GM19099 (cell line): ENCODE measurements at regions not wholly inside any gene's neighbourhood (a gene's known extent, or its start where the extent isn't known, plus 50 kb on each side); places are given as distances from the start of the nearest gene placed in this dataset.

Experiments used
- POLR2A ChIP-seq: IDR thresholded peaks from 3 replicates; pipeline ENCODE4 v1.6.1; 2011; ENCODE audit warnings: low read depth; ENCODE audit not compliant: insufficient read length; ENCODE audit errors: extremely low read depth

DNA sequence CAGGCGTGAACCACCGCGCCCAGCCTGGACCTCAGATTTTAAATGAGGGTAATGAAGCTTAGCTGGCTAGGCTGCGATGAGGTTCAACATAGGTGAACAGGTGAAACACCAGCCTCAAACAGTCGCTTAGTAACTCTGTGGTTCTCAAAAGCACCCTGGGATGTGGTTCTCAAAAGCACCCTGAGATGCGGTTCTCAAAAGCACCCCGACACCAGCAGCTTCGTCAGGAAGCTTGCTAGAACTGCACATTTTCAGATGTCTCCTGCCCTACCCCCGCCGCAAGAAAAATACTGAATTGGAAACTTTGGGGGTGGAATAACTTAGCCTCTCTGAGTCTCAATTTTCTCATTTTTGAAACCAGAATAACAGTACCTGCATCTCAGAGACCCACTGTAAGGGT lies 86.7 kb upstream of the XYLT1 start:
- no peak for TF ChIP-seq POLR2A

DNA sequence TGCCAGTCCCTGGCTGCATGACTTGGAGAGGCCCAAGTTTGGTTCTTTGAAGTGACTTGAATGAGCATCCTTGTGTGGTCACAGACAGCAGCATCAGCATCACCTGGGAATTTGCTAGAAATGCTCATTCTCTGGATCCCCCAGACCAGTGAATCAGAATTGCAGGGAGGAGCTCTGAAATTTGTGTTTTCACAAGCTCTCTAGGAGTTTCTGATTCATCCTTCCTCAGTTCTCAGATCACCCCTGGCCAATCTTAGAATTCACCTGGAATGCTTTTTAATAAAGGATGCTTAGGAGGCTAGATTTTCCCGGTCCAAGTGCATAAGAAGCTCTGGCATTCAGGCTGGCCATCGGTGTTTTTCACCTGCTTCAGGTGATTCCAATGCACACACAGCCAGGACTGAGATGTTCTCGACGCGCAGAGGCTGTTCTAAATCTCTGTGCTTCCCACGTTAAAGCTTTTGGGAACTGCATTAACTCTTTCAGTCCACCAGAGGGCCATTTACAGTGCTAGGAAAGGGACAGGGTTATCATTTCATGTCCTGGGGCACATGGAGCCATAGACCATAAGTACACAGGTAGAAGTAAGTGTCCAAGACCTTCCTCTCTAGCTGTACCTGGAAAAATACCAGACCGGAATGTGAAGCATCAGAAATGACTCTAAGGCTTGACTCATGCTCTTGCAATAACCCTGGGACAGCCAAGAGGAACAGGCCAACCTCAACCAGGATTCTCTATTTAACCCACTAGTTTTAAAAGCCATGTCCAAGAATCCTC lies 85.7 kb upstream of the XYLT1 start:
- no peak for TF ChIP-seq POLR2A

DNA sequence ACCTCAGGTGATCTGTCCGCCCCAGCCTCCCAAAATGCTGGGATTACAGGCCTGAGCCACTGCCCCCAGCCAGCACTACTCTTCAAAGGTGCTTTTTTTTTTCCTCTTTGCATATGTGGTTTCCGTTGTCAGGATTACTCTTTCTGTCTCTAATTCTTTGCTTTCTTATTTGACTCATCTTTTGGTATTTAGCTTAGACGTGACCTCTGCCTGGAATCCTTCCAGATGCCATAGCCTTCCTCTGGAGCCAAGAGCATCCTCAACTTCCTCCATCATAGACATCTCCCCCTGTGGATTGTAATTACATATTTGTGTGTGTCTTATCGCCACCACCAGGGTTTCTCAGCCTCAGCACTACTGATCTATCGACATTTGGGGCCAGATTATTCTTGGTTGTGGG lies 84.4 kb upstream of the XYLT1 start:
- no peak for TF ChIP-seq POLR2A

DNA sequence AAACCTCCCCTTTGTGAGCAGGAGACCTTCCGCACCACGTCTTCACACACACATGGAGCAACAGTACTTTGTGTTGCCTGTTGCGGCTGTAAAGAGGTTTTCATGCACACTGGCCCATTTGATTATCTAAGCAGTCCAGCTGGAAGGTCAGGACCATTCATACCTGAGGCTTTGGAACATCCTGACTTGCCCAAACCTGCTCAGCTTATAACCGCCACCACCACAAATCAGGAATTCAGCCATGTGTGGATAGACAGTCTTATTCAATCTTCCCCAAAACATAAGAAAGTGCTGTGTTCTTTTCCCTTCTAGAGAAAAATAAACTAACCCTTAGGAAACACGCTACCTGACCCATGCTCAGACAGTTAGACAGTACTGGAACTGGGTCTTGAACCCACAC lies 81.6 kb upstream of the XYLT1 start:
- TF ChIP-seq POLR2A = no peak

DNA sequence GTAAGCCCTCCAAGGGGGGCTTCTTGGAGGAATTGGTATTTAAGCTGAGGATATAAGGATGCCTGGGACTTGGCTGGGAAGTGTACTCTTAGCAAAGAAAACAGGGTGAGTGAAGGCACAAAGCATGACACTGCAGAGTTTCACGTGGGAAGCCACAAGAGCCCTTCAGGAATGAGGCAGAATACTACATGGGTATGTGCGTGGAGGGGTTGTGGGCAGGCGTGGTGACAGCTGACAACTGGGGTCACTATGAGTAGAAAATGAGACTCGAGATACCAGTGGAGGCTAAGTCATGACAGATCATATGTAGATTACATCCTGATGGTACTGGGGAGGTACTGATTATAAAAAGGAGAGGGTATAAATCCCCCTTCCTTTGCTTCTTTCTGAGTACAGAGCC lies 78.1 kb upstream of the XYLT1 start:
- no peak for TF ChIP-seq POLR2A

DNA sequence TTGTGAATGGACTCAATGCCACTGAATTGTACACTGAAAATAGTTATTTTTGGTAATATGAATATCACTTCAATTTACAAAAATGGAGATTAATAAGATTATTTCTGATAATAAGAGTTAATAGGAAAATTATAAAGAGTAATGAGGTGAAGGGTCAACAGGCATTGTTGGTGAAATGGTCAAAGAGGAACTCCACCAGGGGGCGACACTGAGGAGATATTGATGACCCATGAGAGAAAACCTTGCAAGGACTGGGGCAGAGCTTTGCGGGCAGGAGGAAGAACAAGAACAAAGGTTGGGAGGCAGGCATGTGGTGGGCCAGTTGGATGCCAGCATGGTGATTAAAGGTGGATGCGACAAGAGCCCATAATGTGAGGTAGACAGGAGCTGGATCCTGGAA lies 74.0 kb upstream of the XYLT1 start:
- TF ChIP-seq POLR2A = no peak

DNA sequence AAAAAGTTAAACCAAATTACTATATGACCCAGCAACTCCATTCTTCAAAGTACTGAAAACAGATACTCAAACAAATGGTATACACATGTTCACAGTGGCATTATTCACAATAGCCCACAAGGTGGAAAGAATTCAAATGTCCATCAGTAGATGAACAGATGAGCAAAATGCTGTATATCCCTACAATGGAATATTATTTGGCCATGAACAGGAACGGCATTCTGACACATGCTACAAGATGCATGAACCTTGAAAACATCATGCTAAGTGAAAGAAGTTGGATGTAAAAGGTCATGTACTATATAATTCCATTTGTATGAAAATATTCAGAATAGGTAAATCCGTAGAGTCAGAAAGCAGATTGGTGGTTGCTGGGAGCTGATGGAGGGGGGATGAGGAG lies 73.5 kb upstream of the XYLT1 start:
- TF ChIP-seq POLR2A = no peak

DNA sequence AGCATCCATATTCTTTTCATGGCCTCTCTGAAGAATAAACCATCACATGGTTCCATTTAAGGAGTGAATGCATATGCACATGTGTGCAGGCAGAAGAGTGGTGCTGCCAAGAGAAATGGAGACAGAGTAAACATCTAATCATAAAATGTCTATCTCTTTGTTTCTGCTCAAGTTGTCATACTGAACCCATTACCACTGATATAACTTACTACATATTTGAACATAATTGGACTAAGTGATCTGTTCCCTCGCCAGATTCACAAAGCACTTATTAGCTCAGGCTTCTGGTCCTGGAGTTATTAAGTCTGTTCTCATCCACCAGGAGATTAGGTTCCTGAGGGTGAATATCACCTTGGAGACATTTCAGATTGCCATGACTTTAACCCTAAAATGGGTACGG lies 72.3 kb upstream of the XYLT1 start:
- no peak for TF ChIP-seq POLR2A

DNA sequence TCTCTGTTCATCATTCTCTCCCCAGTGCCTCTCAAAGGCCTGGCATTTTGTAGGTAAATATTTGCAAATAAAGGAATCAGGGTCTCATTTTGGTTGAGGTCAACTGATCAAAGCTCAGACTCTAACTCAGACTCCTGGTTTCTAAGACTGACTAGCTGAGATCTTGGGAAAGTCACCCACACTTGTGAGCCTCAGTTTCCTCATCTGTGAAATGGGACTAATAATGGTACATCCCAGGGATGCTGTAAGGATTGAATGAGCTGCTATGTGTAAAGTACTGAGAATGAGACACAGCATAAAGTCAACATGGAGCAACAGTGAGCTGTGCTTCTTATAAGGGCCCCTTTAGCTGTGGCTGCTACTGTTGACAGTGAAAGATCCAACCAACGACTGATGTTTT lies 70.6 kb upstream of the XYLT1 start:
- TF ChIP-seq POLR2A = no peak

DNA sequence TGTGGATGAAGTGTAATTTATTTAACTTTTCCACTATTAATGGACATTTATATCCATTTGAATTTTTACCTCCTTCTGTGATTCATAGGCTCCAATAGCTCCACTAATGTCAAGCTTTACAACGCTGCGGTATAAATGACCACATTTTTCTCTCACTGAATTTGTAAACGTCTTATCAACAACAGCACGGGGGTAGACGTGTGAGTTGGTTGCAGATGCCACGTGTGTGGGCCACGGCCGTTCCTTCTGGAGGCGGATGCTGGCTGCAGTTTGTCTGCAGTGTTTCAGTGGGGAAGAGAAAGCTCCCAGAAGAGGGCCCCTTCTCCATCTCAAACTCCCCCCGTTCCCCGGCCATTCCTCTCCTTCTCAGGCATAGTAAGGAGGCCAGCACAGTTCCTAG lies 68.2 kb upstream of the XYLT1 start:
- no peak for TF ChIP-seq POLR2A

DNA sequence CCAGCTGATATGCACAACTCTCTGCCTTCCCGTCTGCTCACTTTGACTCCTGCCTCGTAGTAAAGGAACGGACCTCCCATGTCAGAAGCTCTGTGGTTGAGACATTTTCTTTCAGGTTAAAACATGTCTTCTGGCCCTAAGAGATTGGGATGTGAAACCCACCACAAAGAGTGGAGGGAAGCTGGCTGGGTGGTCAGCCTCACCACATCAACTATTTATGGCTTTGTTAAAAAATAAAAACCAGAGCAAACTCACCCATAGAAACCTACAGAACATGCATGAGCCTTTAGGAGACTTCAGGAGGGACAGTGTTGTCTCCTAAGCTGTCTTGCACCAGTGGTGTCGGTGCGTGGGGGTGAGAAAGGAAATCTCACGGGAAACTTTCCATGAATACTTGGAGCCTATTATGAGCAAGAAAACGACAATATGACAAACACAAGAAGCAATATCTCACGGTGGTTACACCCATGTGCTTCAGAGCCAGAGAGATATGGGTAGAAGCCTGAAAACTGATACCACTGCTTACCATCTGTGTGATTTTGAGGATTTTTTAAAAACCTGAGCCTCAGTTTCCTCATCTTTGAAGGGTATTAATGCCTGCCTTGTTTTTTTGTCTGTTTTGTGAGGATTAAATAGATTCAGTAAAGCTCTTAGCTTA lies 61.7 kb upstream of the XYLT1 start:
- TF ChIP-seq POLR2A = no peak

DNA sequence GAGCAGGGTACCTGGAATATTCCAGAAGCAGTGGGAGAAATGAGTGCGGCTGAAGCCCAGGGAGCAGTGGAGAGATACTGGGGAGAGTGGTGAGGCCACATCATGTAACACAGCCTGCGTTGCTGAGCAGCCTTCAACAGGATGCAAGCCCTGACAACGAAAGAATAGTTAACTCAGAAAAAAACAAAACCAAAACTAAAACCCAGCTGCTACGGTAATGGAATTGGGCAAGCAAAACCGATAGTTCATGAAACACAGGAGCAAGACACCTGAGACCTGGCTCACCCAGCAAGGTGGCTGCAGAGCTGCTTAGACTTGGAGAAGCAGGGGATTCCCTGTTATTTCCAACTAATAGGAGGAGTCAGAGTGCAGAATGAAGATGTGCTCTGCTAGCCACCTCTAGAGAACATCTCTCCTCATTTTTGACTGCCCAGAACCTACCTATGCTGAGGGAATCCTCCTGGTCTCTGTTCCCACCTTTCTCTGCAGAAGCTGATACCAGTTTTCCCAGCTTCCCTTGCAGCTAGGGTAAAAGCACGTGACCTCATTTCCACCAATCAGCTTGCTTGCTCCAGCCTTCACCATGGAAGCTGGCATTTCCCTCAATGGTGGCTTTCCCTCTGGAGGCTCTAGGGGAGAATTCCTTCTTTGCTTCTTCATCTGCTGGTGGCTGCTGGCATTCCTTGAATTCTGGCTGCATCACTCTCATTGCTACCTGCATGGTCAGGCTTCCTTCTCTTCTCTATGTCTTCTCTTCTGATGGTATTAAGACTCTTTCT lies 59.4 kb upstream of the XYLT1 start:
- TF ChIP-seq POLR2A = no peak

DNA sequence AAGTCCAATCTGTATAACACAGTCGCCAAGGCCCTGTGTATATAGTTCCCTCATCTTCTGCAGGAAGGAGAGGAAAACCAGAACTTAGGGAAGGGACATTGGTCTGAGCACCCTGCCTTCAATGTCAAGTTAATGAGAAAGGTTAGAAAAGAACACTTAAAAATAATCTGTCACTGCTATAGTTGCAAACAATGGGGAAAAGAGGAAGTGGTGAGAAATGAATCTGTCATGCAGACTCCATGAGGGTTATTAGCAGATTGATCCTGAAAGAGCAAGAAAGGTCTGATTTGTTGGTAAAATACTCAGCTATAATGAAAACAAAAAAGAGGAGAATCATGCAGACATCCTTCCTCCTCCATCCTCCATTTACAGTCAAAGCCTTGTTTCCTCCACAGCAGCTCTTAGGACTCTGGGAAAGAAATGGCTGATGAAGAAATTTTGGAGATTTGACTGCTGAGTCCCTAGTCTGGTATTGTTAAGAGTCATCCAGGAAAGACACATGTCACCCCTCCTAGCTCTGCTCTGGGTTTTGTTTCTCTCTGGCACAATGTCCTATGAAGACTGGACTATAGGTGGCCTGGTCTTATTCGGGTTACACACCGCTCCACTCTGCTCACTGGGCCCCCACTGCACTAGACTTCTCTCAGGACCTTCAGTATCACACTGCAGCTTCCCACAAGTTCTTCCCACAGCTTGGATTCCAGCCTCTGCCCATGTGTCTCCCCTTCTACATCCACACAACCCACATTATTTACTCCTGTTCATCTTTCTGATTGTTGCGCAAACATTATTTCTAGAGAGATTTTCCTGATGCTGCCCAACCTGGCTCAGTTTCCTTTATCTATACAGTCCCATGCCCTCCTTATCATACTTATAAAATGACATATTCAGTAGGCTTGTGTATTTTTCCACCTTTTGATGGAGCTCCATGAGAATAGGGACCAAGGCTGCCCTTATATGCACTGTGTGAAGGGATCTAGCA lies 56.5 kb upstream of the XYLT1 start:
- no peak for TF ChIP-seq POLR2A

DNA sequence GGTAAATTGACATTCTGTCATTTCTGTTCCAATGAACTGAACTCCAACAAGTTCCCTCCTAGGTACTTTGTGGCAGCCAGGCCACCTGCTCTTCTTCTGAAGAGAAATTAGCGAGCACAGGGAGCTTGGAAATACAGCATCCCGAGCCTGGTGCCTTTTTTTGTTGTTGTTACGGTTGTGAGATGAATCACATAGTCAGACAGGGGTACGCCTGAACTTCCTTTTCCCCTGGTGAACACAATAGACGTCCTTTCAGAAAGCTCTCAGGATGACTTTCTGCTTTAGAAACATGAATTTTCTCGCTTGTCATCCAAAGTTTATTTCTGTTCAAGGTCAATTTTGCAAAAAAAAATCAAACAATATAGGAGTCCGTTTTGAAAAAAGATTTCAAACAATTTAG lies 53.9 kb upstream of the XYLT1 start:
- TF ChIP-seq POLR2A = no peak

DNA sequence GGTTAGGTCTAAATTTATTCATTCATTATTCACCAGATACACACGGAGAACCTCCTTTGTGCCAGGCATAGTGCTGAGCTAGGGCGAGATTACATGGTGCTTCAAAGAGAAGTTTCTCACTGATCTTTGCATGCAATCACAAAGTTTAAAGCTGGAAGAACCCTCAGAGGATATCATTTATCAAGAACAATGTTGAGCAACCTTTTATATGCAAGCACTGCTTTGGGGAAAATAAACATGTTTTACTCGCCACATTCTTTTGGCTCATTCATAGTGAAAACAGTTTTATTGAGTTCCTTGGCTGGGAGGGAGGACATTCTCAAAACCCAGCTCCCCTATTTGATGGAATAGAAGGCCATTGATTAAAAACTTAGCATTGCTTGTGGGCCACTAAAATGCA lies 49.8 kb upstream of the XYLT1 start:
- TF ChIP-seq POLR2A = no peak
